Neural crest cell (in vitro differentiated cells): ENCODE measurements at regions not wholly inside any gene's neighbourhood (a gene's known extent, or its start where the extent isn't known, plus 50 kb on each side); places are given as distances from the start of the nearest gene placed in this dataset.
"Not testable (repeated sequence)": the region's sequence is repeated elsewhere in the genome, so short reads cannot be mapped to it uniquely, and the experiment has no call there.

Experiments
- DNase-seq: peaks from one replicate; pipeline ENCODE4 v3.0.0; 2021; ENCODE audit warnings: low read depth, mixed read lengths, low spot score
- H3K27ac Mint-ChIP-seq: one replicate; pipeline ENCODE4 v1.8.0; 2021; ENCODE audit warnings: mild to moderate bottlenecking, mixed read lengths; ENCODE audit not compliant: unreplicated experiment
- H3K27me3 Mint-ChIP-seq: 2 replicates; pipeline ENCODE4 v1.8.0; 2021; ENCODE audit warnings: low read depth, mild to moderate bottlenecking, mixed read lengths
- H3K36me3 Mint-ChIP-seq: 2 replicates; pipeline ENCODE4 v1.8.0; 2021; ENCODE audit warnings: low read depth, mild to moderate bottlenecking, mixed read lengths
- H3K4me1 Mint-ChIP-seq: 2 replicates; pipeline ENCODE4 v1.8.0; 2021; ENCODE audit warnings: mixed read lengths
- H3K4me3 Mint-ChIP-seq: one replicate; pipeline ENCODE4 v1.8.0; 2021; ENCODE audit warnings: mild to moderate bottlenecking, mixed read lengths
- H3K9me3 Mint-ChIP-seq: 2 replicates; pipeline ENCODE4 v1.8.0; 2021; ENCODE audit warnings: mixed read lengths
- TF ChIP-seq, protein P1 (sequence below): fragments of 200-600 bp; sonication (generic); conservative IDR thresholded peaks from 2 replicates; pipeline ENCODE4 v1.5.0; 2021; ENCODE audit warnings: antibody characterized with exemption, mild to moderate bottlenecking

DNA sequence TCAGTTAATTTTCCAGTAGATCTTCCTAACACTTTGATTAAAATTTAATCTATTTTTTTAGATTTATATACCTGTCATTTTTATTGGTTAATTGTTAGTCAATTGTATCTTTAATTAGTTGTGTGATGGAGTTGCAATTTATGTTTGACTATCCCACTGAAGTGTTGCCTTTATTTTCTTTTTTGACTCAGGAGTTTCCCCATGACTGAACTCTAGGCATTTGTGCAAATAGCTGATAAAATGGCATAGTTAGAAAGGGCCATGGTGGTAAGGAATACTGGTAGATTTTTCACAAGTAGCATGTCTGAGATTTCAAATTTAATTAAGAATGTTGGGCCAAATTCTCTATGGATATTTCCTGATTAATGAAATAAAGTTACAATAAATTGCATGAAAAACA lies 273.1 kb upstream of the DAB2 start:
- no peaks in the 10 kb centered on the region for H3K36me3 Mint-ChIP-seq
- no peak overlapping the region for H3K4me3 Mint-ChIP-seq
- H3K27me3 Mint-ChIP-seq, result no peaks in the 10 kb centered on the region
- H3K4me1 Mint-ChIP-seq, result no peaks in the 10 kb centered on the region
- H3K27ac Mint-ChIP-seq, result no peak overlapping the region
- no peaks in the 10 kb centered on the region for H3K9me3 Mint-ChIP-seq
- TF ChIP-seq, protein P1, sequence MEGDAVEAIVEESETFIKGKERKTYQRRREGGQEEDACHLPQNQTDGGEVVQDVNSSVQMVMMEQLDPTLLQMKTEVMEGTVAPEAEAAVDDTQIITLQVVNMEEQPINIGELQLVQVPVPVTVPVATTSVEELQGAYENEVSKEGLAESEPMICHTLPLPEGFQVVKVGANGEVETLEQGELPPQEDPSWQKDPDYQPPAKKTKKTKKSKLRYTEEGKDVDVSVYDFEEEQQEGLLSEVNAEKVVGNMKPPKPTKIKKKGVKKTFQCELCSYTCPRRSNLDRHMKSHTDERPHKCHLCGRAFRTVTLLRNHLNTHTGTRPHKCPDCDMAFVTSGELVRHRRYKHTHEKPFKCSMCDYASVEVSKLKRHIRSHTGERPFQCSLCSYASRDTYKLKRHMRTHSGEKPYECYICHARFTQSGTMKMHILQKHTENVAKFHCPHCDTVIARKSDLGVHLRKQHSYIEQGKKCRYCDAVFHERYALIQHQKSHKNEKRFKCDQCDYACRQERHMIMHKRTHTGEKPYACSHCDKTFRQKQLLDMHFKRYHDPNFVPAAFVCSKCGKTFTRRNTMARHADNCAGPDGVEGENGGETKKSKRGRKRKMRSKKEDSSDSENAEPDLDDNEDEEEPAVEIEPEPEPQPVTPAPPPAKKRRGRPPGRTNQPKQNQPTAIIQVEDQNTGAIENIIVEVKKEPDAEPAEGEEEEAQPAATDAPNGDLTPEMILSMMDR, result no peak
- DNase-seq, result no peak

DNA sequence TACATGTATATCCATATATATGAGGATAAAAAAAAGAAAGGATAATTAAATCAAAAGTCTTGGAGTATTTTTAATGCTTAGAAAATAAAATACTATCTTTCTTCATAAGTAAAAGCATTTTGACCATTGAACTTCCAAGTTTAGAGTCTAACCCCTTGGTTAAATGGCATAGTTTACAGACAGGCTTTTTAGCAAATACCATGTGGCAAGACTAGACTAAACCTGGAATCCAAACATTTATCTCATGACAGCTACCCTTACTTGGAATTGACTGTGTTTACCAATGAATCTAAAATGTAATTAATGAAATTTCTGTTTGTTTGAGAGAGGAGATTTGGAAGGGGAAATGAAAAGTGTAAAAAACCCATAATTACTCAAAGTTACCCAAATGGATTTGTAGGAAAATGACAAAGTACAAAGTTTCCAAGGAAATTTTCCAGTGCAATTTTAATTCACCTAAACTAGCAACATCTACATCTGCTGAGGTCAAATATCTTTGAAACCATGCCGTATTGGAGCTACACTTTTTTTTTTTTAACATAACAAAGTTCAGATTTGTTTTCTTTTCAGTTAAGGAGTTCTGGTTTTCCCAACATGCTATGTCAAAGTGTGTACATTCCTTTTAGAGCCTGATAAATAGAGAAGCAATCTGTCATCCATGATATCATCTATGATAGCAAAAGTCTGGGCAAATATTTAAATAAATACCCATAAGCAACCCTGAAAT lies 272.1 kb upstream of the DAB2 start:
- no peak for DNase-seq
- no peak overlapping the region for H3K4me3 Mint-ChIP-seq
- no peaks in the 10 kb centered on the region for H3K36me3 Mint-ChIP-seq
- TF ChIP-seq, protein P1, result no peak
- no peaks in the 10 kb centered on the region for H3K9me3 Mint-ChIP-seq
- H3K4me1 Mint-ChIP-seq, result no peaks in the 10 kb centered on the region
- no peaks in the 10 kb centered on the region for H3K27me3 Mint-ChIP-seq
- no peak overlapping the region for H3K27ac Mint-ChIP-seq

DNA sequence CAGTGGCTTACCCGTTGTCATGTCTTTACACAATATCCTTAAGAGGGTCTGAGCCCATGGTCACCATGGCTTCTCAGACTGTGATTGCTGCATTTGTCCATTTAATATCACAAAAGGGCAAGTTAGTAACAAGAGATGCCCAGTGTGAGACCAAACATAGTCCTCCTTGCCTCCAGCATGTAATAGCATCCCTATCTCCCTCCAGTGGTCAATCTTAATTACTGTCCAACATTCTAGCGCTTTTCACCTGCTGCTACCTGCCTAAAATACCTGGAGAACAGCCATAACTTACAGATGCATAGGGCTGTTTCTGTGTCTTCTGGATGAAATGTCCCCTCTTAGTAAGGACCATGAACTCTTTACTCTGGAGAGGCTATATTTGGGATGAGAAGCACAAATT lies 267.2 kb upstream of the DAB2 start:
- TF ChIP-seq, protein P1, result no peak

DNA sequence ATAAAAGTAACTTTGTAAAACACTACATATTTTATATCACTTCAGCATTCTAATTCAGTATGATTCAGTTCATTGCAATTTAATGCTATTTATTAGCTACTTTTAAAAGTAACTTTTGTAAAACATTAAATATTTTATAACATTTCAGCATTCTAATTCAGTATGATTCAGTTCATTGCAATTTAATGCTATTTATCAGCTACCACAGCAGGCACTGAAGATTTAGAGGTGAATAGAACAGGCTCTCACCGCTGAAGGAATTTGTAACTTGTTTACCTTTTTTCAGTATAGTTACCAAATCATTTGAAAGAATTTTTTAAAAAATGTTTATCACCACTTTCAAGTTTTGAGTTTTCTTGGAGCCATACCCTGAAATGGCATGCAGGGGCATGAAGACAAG lies 266.4 kb upstream of the DAB2 start:
- Mint-ChIP-seq H3K9me3 (peaks cover 8% of the 10 kb centered on the region), H3K27ac (no peak overlapping the region), H3K4me3 (no peak overlapping the region), H3K36me3 (no peaks in the 10 kb centered on the region), H3K27me3 (no peaks in the 10 kb centered on the region), H3K4me1 (no peaks in the 10 kb centered on the region)
- TF ChIP-seq, protein P1, result no peak
- DNase-seq, result no peak

More for the DNA sequence above, 267.2 kb upstream of the DAB2 start:
- H3K9me3 Mint-ChIP-seq, result peaks cover 5% of the 10 kb centered on the region
- H3K36me3 Mint-ChIP-seq, result no peaks in the 10 kb centered on the region
- H3K4me1 Mint-ChIP-seq, result no peaks in the 10 kb centered on the region
- H3K27me3 Mint-ChIP-seq, result no peaks in the 10 kb centered on the region
- no peak overlapping the region for H3K27ac Mint-ChIP-seq
- DNase-seq, result no peak
- H3K4me3 Mint-ChIP-seq, result no peak overlapping the region

DNA sequence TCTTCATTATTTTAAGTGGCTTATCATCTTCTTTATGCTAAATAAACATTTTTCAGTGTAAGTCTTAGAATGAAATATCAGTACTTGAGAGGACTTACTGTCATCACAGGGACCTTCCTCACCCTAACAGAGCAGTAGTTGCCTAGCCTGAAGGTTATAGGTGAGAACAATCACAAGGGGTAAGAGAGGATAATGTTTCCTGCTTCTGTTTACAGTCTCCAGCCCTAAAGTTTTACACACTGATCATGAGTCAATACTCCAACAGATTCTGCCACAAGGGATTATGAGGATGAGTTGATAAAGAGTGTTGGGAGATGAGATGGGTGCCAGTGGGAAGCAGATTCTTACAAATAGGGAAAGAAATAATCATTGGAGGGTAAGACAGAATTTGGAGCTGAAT lies 265.1 kb upstream of the DAB2 start:
- H3K27ac Mint-ChIP-seq, result no peak overlapping the region
- H3K27me3 Mint-ChIP-seq, result peaks cover 3% of the 10 kb centered on the region
- no peaks in the 10 kb centered on the region for H3K4me1 Mint-ChIP-seq
- no peaks in the 10 kb centered on the region for H3K36me3 Mint-ChIP-seq
- TF ChIP-seq, protein P1, result no peak
- no peak overlapping the region for H3K4me3 Mint-ChIP-seq
- H3K9me3 Mint-ChIP-seq, result peaks cover 11% of the 10 kb centered on the region
- no peak for DNase-seq

DNA sequence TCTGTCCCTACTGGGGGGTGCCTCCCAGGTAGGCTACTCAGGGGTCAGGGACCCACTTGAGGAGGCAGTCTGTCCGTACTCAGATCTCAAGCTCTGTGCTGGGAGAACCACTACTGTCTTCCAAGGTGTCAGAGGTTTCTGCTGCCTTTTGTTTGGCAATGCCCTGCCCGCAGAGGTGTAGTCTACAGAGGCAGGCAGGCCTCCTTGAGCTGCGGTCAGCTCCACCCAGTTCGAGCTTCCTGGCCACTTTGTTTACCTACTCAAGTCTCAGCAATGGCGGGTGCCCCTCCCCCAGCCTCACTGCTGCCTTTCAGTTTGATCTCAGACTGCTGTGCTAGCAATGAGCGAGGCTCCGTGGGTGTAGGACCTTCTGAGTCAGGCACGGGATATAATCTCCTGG lies 263.1 kb upstream of the DAB2 start:
- H3K27ac Mint-ChIP-seq, H3K36me3 Mint-ChIP-seq: not testable (repeated sequence)

More for the DNA sequence above, 263.1 kb upstream of the DAB2 start:
- not testable (repeated sequence) for H3K4me1 Mint-ChIP-seq, H3K4me3 Mint-ChIP-seq, H3K27me3 Mint-ChIP-seq, DNase-seq
- H3K9me3 Mint-ChIP-seq, result peaks cover 11% of the 10 kb centered on the region
